GM12874 (cell line): ENCODE measurements at regions not wholly inside any gene's neighbourhood (a gene's known extent, or its start where the extent isn't known, plus 50 kb on each side); places are given as distances from the start of the nearest gene placed in this dataset.

Source experiments
- CTCF ChIP-seq: IDR thresholded peaks from 2 replicates; pipeline ENCODE4 v1.5.1; 2011; ENCODE audit warnings: low read depth, mild to moderate bottlenecking, control low read depth, low read length, moderate library complexity; ENCODE audit not compliant: insufficient read depth

- no peak for TF ChIP-seq CTCF
These were observed 604.0 kb downstream of the NOVA1 start for GRCh38 chr14:25993830-25994229.

GRCh38 chr14:25988536-25988935 is 609.3 kb downstream of the NOVA1 start:
- no peak for TF ChIP-seq CTCF

GRCh38 chr14:25955772-25956171 is 642.1 kb downstream of the NOVA1 start:
- no peak for TF ChIP-seq CTCF

GRCh38 chr14:25953532-25954139 is 644.2 kb downstream of the NOVA1 start:
- no peak for TF ChIP-seq CTCF

- no peak for TF ChIP-seq CTCF
These were observed 652.1 kb downstream of the NOVA1 start for GRCh38 chr14:25945746-25946145.

- TF ChIP-seq CTCF, result no peak
These were observed 653.8 kb downstream of the NOVA1 start for GRCh38 chr14:25944020-25944419.

GRCh38 chr14:25943329-25943728 is 654.5 kb downstream of the NOVA1 start:
- TF ChIP-seq CTCF, result no peak
